ENCODE measurements at regions not wholly inside any gene's neighbourhood (a gene's known extent, or its start where the extent isn't known, plus 50 kb on each side); places are given as distances from the start of the nearest gene placed in this dataset.

DNA sequence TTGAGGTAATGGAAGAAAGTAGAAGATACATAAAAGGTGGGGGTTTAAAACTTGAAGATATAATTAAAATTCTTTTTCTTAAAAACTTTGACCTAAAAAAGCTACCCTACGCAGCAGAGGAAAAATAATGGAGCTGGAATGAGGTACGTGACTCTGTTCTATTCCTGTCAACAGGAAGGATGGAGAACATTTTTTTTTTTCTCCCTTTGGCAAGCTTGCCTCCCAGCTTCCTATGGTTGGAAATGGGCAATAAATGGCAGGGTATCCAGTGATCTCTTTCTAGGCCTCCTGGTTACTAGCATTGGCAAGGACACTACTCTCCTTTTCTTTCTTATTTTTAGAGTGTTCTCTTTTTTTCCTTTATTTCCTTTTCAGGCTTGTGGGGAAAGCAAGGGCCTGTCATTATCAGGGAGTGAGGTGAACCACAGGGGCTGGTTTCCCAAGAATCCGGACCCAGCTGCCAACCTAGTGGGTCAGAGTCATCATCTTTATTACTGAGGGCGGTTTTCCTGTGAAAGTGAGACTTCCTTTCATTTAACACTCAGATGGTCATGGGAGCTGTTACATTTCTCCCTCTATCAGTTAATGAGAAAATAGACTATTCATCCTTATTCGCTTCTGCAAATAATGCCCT is 224.6 kb downstream of the SPRY1 start:
- no peaks in the 10 kb centered on the region for H3K9me3 ChIP-seq (ENCODE audit: control insufficient read depth, insufficient read depth, low read depth, low read length)
- peak in 1 of 2 donors; percentile 87 for DNase-seq (ENCODE audit: low read depth in 2 of 2)
- no peak overlapping the region for H3K4me2 ChIP-seq (ENCODE audit: extremely low read depth, insufficient read depth, low read length)
- no peaks in the 10 kb centered on the region for H3K27me3 ChIP-seq (ENCODE audit: control insufficient read depth, insufficient read depth, low read length)
- no peaks in the 10 kb centered on the region for H4K20me1 ChIP-seq (ENCODE audit: control insufficient read depth, extremely low read depth, insufficient read depth, low read length)
- TF ChIP-seq, protein P1, sequence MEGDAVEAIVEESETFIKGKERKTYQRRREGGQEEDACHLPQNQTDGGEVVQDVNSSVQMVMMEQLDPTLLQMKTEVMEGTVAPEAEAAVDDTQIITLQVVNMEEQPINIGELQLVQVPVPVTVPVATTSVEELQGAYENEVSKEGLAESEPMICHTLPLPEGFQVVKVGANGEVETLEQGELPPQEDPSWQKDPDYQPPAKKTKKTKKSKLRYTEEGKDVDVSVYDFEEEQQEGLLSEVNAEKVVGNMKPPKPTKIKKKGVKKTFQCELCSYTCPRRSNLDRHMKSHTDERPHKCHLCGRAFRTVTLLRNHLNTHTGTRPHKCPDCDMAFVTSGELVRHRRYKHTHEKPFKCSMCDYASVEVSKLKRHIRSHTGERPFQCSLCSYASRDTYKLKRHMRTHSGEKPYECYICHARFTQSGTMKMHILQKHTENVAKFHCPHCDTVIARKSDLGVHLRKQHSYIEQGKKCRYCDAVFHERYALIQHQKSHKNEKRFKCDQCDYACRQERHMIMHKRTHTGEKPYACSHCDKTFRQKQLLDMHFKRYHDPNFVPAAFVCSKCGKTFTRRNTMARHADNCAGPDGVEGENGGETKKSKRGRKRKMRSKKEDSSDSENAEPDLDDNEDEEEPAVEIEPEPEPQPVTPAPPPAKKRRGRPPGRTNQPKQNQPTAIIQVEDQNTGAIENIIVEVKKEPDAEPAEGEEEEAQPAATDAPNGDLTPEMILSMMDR (conservative IDR thresholded peaks at IDR 0.05 in 1 of 2, IDR thresholded peaks at IDR 0.05 in 1 of 2; ENCODE audit: low read depth in 1 of 2, low read length in 2 of 2): no peak
- no peak for TF ChIP-seq EZH2 (IDR thresholded peaks at IDR 0.05; ENCODE audit: low read length, missing control alignments)
- no peak overlapping the region for H2AFZ ChIP-seq (ENCODE audit: low read length)
- no peak overlapping the region for H3K4me3 ChIP-seq (replicated peaks in 1 of 4; ENCODE audit: control extremely low read depth in 1 of 4, insufficient read depth in 1 of 4, low read depth in 3 of 4, low read length in 4 of 4)
- no peaks in the 10 kb centered on the region for H3K36me3 ChIP-seq (ENCODE audit: control insufficient read depth, insufficient read depth, low read length)
- no peak overlapping the region for H3K27ac ChIP-seq (ENCODE audit: insufficient read depth, low read length)
- no peaks in the 10 kb centered on the region for H3K79me2 ChIP-seq (ENCODE audit: control insufficient read depth, insufficient read depth, low read length)
- H3K9ac ChIP-seq (ENCODE audit: insufficient read depth, low read length): no peak overlapping the region
- H3K4me1 ChIP-seq (ENCODE audit: control insufficient read depth, extremely low read depth, insufficient read depth, low read length): no peaks in the 10 kb centered on the region

DNA sequence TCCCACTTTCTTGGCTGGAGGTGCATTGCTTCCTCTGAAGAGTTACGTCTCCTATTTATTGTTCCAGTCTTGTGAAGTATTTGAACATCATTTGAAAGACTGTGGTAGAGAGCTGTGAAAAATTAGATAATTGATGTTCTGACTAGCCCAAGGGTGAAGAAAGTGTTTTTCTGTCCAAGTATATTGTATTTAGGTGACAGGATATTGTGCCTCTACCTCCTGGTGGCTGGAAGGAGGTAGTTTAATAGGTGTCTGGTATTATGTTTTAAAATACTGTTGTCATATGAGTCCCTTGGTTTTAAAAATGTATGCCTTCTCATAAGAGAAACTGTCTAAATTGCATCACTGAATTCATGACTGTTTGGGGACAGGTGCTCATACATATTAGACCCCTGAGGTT is 226.0 kb downstream of the SPRY1 start:
- H4K20me1 ChIP-seq (ENCODE audit: control insufficient read depth, extremely low read depth, insufficient read depth, low read length): no peaks in the 10 kb centered on the region
- no peak overlapping the region for H3K9ac ChIP-seq (ENCODE audit: insufficient read depth, low read length)
- no peaks in the 10 kb centered on the region for H3K9me3 ChIP-seq (ENCODE audit: control insufficient read depth, insufficient read depth, low read depth, low read length)
- H3K4me2 ChIP-seq (ENCODE audit: extremely low read depth, insufficient read depth, low read length): no peak overlapping the region
- H3K27ac ChIP-seq (ENCODE audit: insufficient read depth, low read length): no peak overlapping the region
- H3K79me2 ChIP-seq (ENCODE audit: control insufficient read depth, insufficient read depth, low read length): no peaks in the 10 kb centered on the region
- no peak for DNase-seq (ENCODE audit: low read depth in 2 of 2)
- H2AFZ ChIP-seq (ENCODE audit: low read length): no peak overlapping the region
- no peak overlapping the region for H3K4me3 ChIP-seq (replicated peaks in 1 of 4; ENCODE audit: control extremely low read depth in 1 of 4, insufficient read depth in 1 of 4, low read depth in 3 of 4, low read length in 4 of 4)
- TF ChIP-seq, protein P1 (conservative IDR thresholded peaks at IDR 0.05 in 1 of 2, IDR thresholded peaks at IDR 0.05 in 1 of 2; ENCODE audit: low read depth in 1 of 2, low read length in 2 of 2): no peak
- no peaks in the 10 kb centered on the region for H3K27me3 ChIP-seq (ENCODE audit: control insufficient read depth, insufficient read depth, low read length)
- no peaks in the 10 kb centered on the region for H3K36me3 ChIP-seq (ENCODE audit: control insufficient read depth, insufficient read depth, low read length)
- no peaks in the 10 kb centered on the region for H3K4me1 ChIP-seq (ENCODE audit: control insufficient read depth, extremely low read depth, insufficient read depth, low read length)

DNA sequence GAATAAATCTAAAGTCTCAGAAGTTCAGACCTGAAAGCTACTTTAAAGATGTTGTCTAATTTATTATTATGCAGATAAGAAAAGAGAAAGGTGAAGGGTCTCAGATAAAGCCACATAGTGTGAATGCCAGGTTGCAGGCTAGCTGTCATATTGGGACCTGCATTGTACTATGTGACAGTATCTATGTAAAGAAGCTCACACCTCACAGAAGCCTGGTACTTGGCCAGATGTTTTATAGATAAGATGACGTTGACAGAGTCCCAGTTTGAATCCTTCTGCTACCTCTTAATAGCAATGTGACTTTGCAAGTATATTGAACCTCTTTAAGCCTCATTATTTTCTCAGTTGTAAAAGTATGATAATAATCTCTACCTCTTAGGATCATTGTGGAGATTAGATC is 227.0 kb downstream of the SPRY1 start:
- H3K4me2 ChIP-seq (ENCODE audit: extremely low read depth, insufficient read depth, low read length): no peak overlapping the region
- TF ChIP-seq, protein P1 (conservative IDR thresholded peaks at IDR 0.05 in 1 of 2, IDR thresholded peaks at IDR 0.05 in 1 of 2; ENCODE audit: low read depth in 1 of 2, low read length in 2 of 2): no peak
- no peak for TF ChIP-seq EZH2 (IDR thresholded peaks at IDR 0.05; ENCODE audit: low read length, missing control alignments)
- H2AFZ ChIP-seq (ENCODE audit: low read length): no peak overlapping the region
- no peaks in the 10 kb centered on the region for H4K20me1 ChIP-seq (ENCODE audit: control insufficient read depth, extremely low read depth, insufficient read depth, low read length)
- no peaks in the 10 kb centered on the region for H3K79me2 ChIP-seq (ENCODE audit: control insufficient read depth, insufficient read depth, low read length)
- H3K27ac ChIP-seq (ENCODE audit: insufficient read depth, low read length): no peak overlapping the region
- no peaks in the 10 kb centered on the region for H3K4me1 ChIP-seq (ENCODE audit: control insufficient read depth, extremely low read depth, insufficient read depth, low read length)
- H3K9ac ChIP-seq (ENCODE audit: insufficient read depth, low read length): no peak overlapping the region
- no peaks in the 10 kb centered on the region for H3K9me3 ChIP-seq (ENCODE audit: control insufficient read depth, insufficient read depth, low read depth, low read length)
- no peaks in the 10 kb centered on the region for H3K27me3 ChIP-seq (ENCODE audit: control insufficient read depth, insufficient read depth, low read length)
- no peaks in the 10 kb centered on the region for H3K36me3 ChIP-seq (ENCODE audit: control insufficient read depth, insufficient read depth, low read length)
- DNase-seq (ENCODE audit: low read depth in 2 of 2): no peak
- no peak overlapping the region for H3K4me3 ChIP-seq (replicated peaks in 1 of 4; ENCODE audit: control extremely low read depth in 1 of 4, insufficient read depth in 1 of 4, low read depth in 3 of 4, low read length in 4 of 4)

All from fibroblast of lung (primary cell).